Peyer's patch (tissue), 4 donors: ENCODE measurements at regions not wholly inside any gene's neighbourhood (a gene's known extent, or its start where the extent isn't known, plus 50 kb on each side); places are given as distances from the start of the nearest gene placed in this dataset.

Experiments used
- DNase-seq, 3 donors: peaks; one replicate each; pipeline ENCODE4 v3.0.0-alpha.2; 2017 to 2019
- H3K27ac ChIP-seq, 4 donors: fragments of 200-600 bp; sonication (generic); one replicate each; pipeline ENCODE4 v1.5.1; 2016 to 2019
- H3K27me3 ChIP-seq, 2 donors: fragments of 200-600 bp; sonication (generic); one replicate each; pipeline ENCODE4 v1.5.1; 2019
- H3K36me3 ChIP-seq, 3 donors: fragments of 200-600 bp; sonication (generic); one replicate each; pipeline ENCODE4 v1.5.1; 2016 to 2019
- H3K4me1 ChIP-seq, 4 donors: fragments of 200-600 bp; sonication (generic); one replicate each; pipeline ENCODE4 v1.5.1; 2016 to 2019
- H3K4me3 ChIP-seq, 4 donors: fragments of 200-600 bp; sonication (generic); 1 replicate in 3 of 4; 2 replicates in 1 of 4; pipeline ENCODE4 v1.5.1; 2016 to 2019; ENCODE audit warnings: mild to moderate bottlenecking in 1 of 4
- H3K9me3 ChIP-seq, 4 donors: fragments of 200-600 bp; sonication (generic); one replicate each; pipeline ENCODE4 v1.5.1; 2016 to 2019; ENCODE audit warnings: mild to moderate bottlenecking in 1 of 4
- POLR2A ChIP-seq, 2 donors: fragments of 450-650 bp; IDR thresholded peaks; one replicate each; pipeline ENCODE4 v1.5.1; 2017; ENCODE audit warnings: antibody characterized with exemption in 2 of 2, mild to moderate bottlenecking in 2 of 2, moderate library complexity in 2 of 2
- TF ChIP-seq, protein P1 (sequence below), 6 experiments: fragments of 450-650 bp in 4 of 6; fragments of 200-600 bp in 2 of 6; sonication (generic) in 1 of 6; IDR thresholded peaks; one replicate each; pipeline ENCODE4 v1.5.1; 2017 to 2019; ENCODE audit warnings: antibody characterized with exemption in 6 of 6, mild to moderate bottlenecking in 3 of 6, moderate library complexity in 1 of 6

- peak in 1 of 3 donors; percentile 9 for DNase-seq
- Histone ChIP-seq H3K27me3 (no peaks in the 10 kb centered on the region), H3K4me1 (peaks cover 0 to 7% (median 0%) of the 10 kb centered on the region in 4 donors), H3K4me3 (no peak overlapping the region), H3K9me3 (no peaks in the 10 kb centered on the region), H3K27ac (no peak overlapping the region), H3K36me3 (no peaks in the 10 kb centered on the region)
- TF ChIP-seq, protein P1, sequence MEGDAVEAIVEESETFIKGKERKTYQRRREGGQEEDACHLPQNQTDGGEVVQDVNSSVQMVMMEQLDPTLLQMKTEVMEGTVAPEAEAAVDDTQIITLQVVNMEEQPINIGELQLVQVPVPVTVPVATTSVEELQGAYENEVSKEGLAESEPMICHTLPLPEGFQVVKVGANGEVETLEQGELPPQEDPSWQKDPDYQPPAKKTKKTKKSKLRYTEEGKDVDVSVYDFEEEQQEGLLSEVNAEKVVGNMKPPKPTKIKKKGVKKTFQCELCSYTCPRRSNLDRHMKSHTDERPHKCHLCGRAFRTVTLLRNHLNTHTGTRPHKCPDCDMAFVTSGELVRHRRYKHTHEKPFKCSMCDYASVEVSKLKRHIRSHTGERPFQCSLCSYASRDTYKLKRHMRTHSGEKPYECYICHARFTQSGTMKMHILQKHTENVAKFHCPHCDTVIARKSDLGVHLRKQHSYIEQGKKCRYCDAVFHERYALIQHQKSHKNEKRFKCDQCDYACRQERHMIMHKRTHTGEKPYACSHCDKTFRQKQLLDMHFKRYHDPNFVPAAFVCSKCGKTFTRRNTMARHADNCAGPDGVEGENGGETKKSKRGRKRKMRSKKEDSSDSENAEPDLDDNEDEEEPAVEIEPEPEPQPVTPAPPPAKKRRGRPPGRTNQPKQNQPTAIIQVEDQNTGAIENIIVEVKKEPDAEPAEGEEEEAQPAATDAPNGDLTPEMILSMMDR (IDR thresholded peaks at IDR 0.05), result no peak
- no peak for TF ChIP-seq POLR2A (IDR thresholded peaks at IDR 0.05)
Observed at GRCh38 chr6:167757249-167757648, 69.5 kb upstream of the AFDN start.

- peak in 1 of 3 donors; percentile 24 for DNase-seq
- TF ChIP-seq POLR2A (IDR thresholded peaks at IDR 0.05), result no peak
- TF ChIP-seq, protein P1 (IDR thresholded peaks at IDR 0.05), result no peak
- Histone ChIP-seq H3K27ac (no peak overlapping the region), H3K27me3 (no peaks in the 10 kb centered on the region), H3K4me1 (peaks cover 0 to 7% (median 0%) of the 10 kb centered on the region in 4 donors), H3K4me3 (no peak overlapping the region), H3K36me3 (no peaks in the 10 kb centered on the region), H3K9me3 (no peaks in the 10 kb centered on the region)
Observed at GRCh38 chr6:167757821-167758220, 68.9 kb upstream of the AFDN start.

DNA sequence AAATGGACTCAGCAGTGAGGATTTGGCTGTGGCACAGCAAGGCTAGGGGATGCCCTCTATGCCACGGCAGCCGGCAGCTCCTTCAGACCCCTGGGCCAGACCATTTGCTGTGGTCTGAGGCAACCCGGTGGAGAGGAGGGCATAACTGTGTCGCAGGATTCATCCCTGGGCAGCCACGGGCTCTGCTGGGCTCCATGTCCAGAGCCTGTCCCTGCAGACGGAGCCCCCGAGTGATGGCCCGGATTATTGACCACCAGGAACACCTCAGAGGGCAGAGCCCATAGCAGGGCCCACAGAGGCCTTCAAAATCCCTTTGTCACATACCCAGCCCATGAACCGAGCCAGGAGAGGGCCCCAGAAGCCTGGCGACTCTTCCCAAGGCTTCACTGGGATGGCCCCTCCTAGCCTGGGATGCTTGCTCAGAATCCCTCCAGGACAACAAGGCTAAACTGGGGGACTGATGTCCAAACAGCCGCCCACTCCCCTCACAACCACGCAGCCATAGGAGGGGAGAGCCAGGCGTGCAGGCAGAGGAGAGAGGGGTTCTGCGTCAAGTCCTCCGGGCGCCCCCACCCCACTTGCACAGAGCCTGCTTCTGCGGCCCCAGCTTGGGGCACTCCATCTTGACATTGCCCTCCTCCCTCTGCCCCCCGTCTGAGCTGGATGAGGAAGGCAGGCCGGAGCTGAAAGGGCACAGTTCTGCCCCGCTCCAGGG, 68.2 kb upstream of the AFDN start:
- Histone ChIP-seq H3K9me3 (no peaks in the 10 kb centered on the region), H3K4me1 (peaks cover 0 to 7% (median 0%) of the 10 kb centered on the region in 4 donors), H3K36me3 (no peaks in the 10 kb centered on the region), H3K4me3 (no peak overlapping the region), H3K27me3 (no peaks in the 10 kb centered on the region), H3K27ac (no peak overlapping the region)
- TF ChIP-seq, protein P1 (IDR thresholded peaks at IDR 0.05), result no peak
- TF ChIP-seq POLR2A (IDR thresholded peaks at IDR 0.05), result no peak
- DNase-seq, result no peak

DNA sequence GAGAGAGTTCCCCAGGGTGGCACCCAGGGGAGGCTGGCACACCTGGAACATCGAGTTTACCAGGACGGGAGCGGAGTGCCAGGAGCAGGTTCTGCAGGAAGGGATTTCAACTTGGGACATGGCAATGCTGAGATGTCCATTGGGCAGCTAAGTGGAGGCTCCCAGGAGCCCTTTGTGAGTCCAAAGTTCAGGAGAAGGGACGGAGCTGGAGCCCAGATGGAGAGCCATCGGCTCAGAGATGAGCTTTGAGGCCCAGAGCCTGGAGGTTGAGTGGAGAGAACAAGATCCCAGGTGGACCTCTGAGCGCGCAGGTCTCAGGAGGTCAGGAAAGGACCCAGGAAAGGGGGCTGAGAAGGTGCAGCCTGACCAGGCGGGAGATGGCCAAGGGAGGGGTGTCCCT, 67.5 kb upstream of the AFDN start:
- no peaks in the 10 kb centered on the region for H3K9me3 ChIP-seq
- TF ChIP-seq, protein P1 (IDR thresholded peaks at IDR 0.05), result no peak
- no peak for TF ChIP-seq POLR2A (IDR thresholded peaks at IDR 0.05)
- DNase-seq, result peak in 1 of 3 donors; percentile 38

GRCh38 chr6:167759912-167760311, 66.8 kb upstream of the AFDN start:
- Histone ChIP-seq H3K9me3 (no peaks in the 10 kb centered on the region), H3K27ac (no peak overlapping the region), H3K4me1 (peaks cover 0 to 7% (median 0%) of the 10 kb centered on the region in 4 donors), H3K4me3 (no peak overlapping the region), H3K36me3 (no peaks in the 10 kb centered on the region), H3K27me3 (no peaks in the 10 kb centered on the region)
- DNase-seq, result peak in 1 of 3 donors; percentile 40
- TF ChIP-seq, protein P1 (IDR thresholded peaks at IDR 0.05), result no peak
- no peak for TF ChIP-seq POLR2A (IDR thresholded peaks at IDR 0.05)

More for the DNA sequence above, 67.5 kb upstream of the AFDN start:
- no peaks in the 10 kb centered on the region for H3K36me3 ChIP-seq
- peaks cover 0 to 7% (median 0%) of the 10 kb centered on the region in 4 donors for H3K4me1 ChIP-seq
- no peaks in the 10 kb centered on the region for H3K27me3 ChIP-seq
- no peak overlapping the region for H3K27ac ChIP-seq
- no peak overlapping the region for H3K4me3 ChIP-seq
